GM12872 (cell line): ENCODE measurements at regions not wholly inside any gene's neighbourhood (a gene's known extent, or its start where the extent isn't known, plus 50 kb on each side); places are given as distances from the start of the nearest gene placed in this dataset.

Source experiments
- TF ChIP-seq, protein P1 (sequence below): IDR thresholded peaks from 3 replicates; pipeline ENCODE4 v1.5.1; 2011; ENCODE audit warnings: low read depth, mild to moderate bottlenecking, low read length, moderate library complexity; ENCODE audit not compliant: insufficient read depth

DNA sequence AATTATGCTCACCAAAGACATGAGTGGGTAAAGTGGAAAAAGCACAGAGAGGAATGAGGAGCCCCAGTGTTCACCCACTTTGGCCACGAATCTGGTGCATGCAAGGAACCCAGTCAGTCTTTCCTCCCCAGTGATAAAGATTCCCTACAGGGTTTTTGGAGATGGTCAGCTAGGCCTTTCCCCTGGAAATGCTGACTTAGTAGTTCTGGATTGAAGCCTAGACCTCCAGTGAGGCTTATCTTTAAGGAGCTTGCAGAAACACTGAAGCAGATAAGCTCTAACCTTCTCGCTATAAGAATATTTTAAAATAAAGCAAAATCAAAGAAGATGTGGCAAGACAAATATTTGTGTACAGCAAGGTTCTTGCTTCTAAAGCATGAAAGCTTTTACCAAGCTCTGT is 178.3 kb upstream of the CCDC68 start:
- TF ChIP-seq, protein P1, sequence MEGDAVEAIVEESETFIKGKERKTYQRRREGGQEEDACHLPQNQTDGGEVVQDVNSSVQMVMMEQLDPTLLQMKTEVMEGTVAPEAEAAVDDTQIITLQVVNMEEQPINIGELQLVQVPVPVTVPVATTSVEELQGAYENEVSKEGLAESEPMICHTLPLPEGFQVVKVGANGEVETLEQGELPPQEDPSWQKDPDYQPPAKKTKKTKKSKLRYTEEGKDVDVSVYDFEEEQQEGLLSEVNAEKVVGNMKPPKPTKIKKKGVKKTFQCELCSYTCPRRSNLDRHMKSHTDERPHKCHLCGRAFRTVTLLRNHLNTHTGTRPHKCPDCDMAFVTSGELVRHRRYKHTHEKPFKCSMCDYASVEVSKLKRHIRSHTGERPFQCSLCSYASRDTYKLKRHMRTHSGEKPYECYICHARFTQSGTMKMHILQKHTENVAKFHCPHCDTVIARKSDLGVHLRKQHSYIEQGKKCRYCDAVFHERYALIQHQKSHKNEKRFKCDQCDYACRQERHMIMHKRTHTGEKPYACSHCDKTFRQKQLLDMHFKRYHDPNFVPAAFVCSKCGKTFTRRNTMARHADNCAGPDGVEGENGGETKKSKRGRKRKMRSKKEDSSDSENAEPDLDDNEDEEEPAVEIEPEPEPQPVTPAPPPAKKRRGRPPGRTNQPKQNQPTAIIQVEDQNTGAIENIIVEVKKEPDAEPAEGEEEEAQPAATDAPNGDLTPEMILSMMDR, result no peak

DNA sequence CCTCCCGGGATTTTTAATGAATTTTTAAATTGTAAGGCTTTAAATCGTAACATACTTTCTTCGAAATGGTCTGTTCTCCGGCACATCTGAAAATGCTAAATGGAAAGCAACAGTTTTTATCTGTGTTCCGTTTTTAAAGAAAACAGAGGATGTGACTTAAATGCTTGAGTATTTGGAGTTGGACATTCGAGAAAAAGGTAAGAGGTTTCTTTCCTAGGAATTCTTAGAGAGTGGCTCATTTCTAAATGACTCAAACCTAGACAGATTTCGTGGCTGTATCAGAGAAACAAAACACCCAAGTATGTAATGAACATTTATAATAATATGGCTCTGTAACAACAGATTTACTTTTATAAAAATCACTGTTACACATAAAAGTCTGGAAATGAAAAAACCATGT is 177.6 kb upstream of the CCDC68 start:
- TF ChIP-seq, protein P1, result no peak

DNA sequence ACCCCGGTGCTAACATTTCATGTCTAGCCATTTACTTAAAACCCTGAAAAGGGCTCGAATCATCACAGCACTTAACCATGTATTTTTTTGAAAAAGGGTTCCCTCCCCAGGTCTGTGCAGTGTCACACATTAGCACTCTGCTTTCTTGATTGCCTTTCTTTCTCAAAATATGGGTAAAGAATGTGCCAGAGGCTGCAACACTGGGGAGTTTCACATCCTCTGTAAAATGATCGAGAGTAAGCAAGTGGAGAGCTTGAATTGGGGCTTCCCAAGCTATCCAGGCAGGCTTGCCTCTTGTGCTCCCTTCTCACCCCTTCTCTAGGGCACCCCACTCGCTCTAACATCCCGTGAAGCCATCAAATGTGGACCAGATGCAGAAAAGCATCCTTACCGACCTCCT is 177.0 kb upstream of the CCDC68 start:
- TF ChIP-seq, protein P1, result no peak

DNA sequence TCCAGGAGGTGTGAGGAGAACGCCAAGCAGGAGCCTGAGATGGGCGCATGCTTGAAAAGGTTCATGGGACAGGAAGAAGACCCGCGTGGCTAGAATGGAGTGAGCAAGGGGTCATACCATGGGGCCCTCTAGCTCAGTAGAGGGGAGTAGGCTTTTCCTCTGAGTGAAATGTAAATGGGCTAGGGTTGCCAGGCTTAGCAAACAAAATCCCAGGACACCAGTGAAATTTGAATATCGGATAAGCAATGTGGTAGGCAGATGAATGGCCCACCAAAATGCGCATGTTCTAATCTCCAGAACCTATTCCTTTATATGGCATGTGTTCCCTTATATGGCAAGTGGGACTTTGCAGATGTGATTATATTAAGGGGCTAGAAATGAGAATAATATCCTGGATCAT is 174.1 kb upstream of the CCDC68 start:
- TF ChIP-seq, protein P1, result no peak

DNA sequence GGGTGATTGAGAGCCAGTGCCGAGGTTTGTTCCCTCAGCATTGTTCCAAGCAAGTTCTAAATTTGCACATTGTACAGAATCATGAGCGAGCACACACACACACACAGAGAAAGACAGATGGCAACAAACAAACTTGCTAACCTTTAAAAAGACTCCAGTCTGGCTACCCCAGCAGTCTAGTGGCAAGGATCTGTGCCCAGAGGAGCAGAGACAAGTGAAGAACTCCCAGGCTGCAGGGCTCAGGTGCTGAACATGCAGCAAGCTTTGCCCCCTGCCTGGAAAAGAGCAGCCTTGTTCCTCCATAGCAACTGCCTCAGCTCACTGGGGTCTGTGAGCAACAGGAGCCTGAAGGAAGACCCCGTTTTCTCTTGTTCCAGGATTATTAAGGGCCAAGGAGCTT is 169.2 kb upstream of the CCDC68 start:
- TF ChIP-seq, protein P1, result no peak

DNA sequence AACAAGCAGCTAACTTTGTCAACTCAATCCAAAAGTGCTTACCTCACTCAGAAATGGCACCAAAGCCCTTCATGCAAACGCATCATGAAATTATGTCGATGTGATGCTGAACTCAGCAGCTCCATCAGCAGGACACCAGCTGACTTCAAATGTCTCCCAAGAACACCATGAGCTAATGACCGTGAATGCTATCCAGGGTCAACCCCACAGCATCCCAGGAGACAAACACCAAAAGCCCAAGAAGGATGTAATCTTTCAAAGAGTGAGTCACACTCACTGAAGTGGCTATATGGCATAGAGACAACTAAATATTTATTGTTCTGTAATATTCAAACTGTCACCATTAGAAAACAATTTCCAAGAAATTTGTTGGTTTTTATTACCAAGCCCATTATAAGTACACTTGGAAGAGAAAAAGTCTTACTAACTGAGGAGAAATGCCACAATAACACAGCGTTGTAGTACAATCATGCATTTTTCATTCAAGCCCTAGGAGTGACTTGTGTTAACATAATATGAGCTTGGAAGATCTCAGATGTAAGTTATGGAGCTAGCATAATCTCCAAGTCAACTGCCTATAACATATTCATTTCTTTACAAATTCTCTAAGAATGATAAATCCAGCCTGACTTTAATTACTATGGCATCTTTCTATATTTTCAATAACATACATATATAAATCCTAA is 165.0 kb upstream of the CCDC68 start:
- TF ChIP-seq, protein P1, result no peak

DNA sequence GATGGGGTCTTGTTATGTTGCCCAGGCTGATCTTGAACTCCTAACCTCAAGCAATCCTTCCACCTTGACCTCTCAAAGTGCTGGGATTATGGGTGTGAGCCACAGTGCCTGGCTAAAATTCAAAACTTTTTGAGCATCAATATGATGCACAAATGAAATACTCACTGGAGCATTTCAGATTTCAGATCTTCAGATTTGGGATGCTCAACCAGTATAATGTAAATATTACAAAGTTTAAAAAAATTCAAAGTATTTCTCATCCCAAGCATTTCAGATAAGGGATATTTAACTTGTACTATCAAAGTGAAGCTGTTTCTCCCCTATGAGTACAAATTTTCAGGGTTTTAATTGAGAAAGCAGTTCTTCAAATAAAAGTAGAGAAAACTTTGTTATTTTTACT is 164.1 kb upstream of the CCDC68 start:
- TF ChIP-seq, protein P1, result no peak
